HCEC 1CT (cell line): ENCODE measurements at regions not wholly inside any gene's neighbourhood (a gene's known extent, or its start where the extent isn't known, plus 50 kb on each side); places are given as distances from the start of the nearest gene placed in this dataset.

Experiments
- DNase-seq: peaks from one replicate; pipeline ENCODE4 v3.0.0-alpha.2; 2017

- DNase-seq, result no peak
Measured at GRCh38 chr2:20913491-20913890, 90.6 kb upstream of the LDAH start.

GRCh38 chr2:20900052-20900636 is 77.2 kb upstream of the LDAH start:
- DNase-seq, result no peak

DNA sequence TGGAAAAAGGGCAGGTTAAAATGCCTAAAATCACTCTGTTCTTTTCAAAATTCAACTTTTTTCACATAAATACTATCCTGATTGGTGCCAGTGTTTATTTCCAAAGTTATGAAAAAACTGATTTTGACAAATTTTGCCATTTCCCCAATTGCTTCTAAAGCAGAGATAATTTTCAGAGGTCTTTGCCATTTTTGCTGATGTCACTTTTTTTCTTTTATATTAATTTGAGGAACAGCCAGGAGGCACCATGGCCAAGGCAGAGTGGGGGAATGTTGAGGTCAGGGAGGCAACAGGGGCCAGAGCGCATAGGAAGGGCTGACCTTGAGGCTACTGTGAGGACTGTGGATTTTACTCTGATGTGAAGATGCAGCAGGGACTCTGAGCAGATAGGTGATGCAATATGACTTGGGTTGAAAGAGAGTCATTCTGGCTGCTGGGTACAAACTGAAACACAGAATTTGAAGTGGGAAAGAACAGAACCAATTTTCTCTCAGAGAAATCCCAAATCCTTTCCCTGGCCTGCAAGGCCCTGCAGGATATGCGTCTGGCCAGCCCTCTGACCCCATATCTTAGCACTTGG is 75.1 kb upstream of the LDAH start:
- no peak for DNase-seq

GRCh38 chr2:20897047-20897446 is 74.1 kb upstream of the LDAH start:
- no peak for DNase-seq

DNA sequence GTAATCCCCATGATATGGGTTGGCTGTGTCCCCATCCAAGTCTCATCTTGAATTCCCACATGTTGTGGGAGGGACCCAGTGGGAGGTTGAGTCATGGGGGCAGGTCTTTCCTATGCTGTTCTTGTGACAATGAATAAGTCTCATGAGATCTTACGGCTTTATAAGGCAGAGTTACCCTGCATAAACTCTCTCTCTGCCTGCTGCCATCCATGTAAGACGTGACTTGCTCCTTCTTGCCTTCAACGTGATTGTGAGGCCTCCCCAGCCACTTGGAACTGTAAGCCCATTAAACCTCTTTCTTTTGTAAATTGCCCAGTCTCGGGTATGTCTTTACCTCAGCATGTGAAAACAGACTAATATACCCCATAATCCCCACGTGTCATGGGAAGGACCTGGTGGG is 61.9 kb upstream of the LDAH start:
- no peak for DNase-seq

DNA sequence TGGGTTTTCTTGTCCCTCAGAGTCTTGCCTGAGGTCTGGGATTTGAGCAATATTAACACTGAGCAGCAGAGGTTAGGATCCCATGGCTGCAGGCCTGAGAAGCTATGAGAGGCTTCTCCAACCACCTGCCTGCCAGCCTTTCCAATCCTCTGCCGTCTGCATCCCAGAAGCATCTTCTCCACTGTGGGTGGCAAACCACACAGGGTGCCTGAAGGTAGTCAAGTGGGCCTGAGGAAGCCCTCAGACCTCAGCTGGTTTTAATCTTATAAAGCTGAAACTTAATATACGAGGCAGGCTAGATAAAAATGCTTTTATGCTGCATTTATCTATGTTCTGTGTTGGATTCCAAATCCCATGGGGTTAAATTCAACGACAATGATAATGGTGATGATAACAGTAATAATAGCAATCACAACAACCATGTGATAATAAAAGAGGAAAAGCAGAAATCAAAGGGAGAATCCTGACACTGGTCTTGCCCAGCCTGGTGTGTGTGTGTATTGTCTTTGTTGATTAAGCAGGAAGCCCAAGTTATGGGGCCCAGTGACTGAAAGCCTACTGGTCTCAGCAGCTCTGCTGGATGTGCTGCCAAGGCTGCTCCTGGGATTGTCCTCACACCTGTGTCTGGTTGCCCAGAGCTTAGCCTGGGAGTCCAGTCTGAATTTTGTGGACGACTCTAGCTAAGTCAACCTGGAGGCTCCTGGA is 59.7 kb upstream of the LDAH start:
- no peak for DNase-seq

DNA sequence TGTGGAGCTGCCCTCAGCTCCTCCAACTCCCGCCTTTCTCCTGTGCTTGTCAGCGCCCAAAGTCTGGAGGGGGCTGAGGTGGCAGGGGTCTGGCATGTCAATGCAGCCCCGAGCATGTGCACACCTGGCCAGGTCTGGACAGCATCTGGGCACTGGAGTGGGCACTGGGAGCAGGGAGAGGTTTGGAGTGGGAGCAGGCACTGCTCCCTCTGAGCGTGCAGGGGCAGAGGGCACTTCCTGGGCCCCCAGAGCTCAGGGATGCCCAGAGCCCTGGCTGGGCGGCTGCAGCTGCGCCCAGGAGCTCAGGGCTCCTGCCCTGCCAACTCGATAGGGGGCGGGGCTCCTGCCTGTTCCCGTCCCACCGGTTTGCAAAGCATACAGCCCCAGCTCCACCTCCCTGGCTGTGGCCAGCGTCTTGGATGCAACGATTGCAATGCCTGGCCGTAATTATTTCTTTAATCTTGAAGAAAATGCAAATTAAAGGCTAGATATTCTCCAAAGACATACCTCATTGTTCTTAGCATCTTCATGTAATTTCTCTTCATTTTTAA is 57.4 kb upstream of the LDAH start:
- no peak for DNase-seq

GRCh38 chr2:20879221-20879620 is 56.3 kb upstream of the LDAH start:
- no peak for DNase-seq

GRCh38 chr2:20877960-20878359 is 55.1 kb upstream of the LDAH start:
- DNase-seq, result no peak
